ENCODE measurements at regions not wholly inside any gene's neighbourhood (a gene's known extent, or its start where the extent isn't known, plus 50 kb on each side); places are given as distances from the start of the nearest gene placed in this dataset.

- no peak for DNase-seq (ENCODE audit: extremely low read depth in 1 of 11, low read depth in 9 of 11, low spot score in 4 of 11)
Observed at GRCh38 chr17:77001487-77001886, 133.3 kb downstream of the MGAT5B start.

DNA sequence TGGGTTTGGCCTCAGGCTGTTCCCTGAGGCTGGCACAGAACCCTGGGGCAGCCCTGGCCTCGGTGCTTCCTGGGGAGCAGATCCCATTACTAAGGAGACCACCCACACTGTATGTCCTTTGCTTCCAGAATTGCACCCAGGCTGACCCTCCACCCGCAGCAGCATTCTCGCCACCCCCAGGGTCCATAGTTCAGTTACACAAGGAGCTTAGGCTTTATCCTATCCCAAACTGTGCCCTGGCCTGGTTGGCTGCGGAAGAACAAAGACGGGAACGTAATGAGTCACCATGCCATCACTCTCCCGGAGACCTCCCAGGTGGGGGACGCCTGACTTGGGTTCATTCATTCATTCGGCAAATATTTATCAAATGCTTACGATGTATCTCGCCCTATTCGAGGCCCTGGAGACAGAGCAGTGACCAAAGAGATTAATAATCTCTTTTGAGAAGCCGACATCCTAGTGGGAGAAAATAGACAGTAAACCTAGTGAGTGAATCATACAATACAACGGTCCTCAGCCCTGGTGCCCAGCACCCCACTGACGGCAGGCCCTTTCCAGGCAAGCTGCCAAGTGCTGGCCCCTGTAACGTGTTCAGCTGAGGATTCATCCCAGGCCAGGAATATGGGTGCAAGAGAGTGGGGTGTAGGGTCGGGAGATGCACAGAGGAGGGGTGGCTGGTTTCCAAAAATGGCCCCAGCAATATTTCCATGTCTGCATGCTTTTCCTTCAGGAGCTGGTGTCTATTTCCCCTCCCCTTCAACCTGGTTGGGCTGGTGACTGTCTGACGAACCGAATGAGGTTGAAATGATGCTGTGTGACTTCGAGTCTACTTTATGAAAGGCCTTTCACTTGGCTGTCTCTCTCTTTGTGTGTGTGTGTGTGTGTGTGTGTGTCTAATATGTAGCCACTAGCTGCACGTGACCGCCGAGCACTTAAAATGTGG is 134.2 kb downstream of the MGAT5B start:
- no peak for DNase-seq (ENCODE audit: extremely low read depth in 1 of 11, low read depth in 9 of 11, low spot score in 4 of 11)

- DNase-seq (ENCODE audit: extremely low read depth in 1 of 11, low read depth in 9 of 11, low spot score in 4 of 11) = no peak
Observed at GRCh38 chr17:77003699-77004098, 135.5 kb downstream of the MGAT5B start.

- no peak for DNase-seq (ENCODE audit: extremely low read depth in 1 of 11, low read depth in 9 of 11, low spot score in 4 of 11)
Observed at GRCh38 chr17:77006971-77007649, 133.7 kb upstream of the SEC14L1 start.

GRCh38 chr17:77009877-77010276 is 130.9 kb upstream of the SEC14L1 start:
- no peak for DNase-seq (ENCODE audit: extremely low read depth in 1 of 11, low read depth in 9 of 11, low spot score in 4 of 11)

GRCh38 chr17:77010667-77011066 is 130.1 kb upstream of the SEC14L1 start:
- DNase-seq (ENCODE audit: extremely low read depth in 1 of 11, low read depth in 9 of 11, low spot score in 4 of 11) = no peak

- DNase-seq (ENCODE audit: extremely low read depth in 1 of 11, low read depth in 9 of 11, low spot score in 4 of 11) = no peak
Observed at GRCh38 chr17:77011173-77012011, 129.4 kb upstream of the SEC14L1 start.

DNA sequence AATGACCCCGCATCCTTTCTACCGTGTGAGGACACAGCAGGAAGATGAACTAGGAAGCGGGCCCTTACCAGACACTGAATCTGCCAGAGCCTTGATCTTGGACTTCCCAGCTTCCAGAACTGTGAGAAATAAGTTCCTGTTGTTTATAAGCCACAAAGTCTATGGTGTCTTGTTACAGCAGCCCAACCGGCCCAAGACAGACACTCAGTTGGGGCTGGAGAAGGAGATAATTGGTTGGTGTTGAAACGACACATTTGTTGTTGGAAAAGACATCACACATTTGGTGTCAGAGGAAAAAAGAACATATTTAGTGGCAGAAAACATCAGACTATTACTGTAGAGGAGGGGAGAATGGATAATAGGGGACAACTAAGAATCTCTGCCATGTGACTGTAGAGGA is 122.3 kb upstream of the SEC14L1 start:
- no peak for DNase-seq (ENCODE audit: extremely low read depth in 1 of 11, low read depth in 9 of 11, low spot score in 4 of 11)

GRCh38 chr17:77019893-77020379 is 120.8 kb upstream of the SEC14L1 start:
- DNase-seq (ENCODE audit: extremely low read depth in 1 of 11, low read depth in 9 of 11, low spot score in 4 of 11) = no peak

DNA sequence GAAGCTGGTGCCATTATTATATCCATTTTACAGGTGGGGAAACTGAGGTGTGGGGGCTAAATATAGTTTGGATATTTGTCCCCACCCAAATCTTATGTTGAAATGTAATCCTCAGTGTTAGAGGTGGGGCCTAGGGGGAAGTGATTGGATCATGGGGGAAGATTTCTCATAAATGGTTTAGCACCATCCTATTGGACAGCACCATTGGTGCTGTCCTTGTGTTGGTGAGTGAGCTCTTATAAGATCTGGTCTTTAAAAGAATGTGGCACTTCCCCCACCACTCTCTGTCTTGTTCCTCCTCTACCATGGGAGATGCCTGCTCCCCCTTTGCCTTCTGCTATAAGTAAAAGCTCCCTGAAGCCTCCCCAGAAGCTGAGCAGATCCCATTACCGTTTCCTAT is 119.8 kb upstream of the SEC14L1 start:
- no peak for DNase-seq (ENCODE audit: extremely low read depth in 1 of 11, low read depth in 9 of 11, low spot score in 4 of 11)

DNA sequence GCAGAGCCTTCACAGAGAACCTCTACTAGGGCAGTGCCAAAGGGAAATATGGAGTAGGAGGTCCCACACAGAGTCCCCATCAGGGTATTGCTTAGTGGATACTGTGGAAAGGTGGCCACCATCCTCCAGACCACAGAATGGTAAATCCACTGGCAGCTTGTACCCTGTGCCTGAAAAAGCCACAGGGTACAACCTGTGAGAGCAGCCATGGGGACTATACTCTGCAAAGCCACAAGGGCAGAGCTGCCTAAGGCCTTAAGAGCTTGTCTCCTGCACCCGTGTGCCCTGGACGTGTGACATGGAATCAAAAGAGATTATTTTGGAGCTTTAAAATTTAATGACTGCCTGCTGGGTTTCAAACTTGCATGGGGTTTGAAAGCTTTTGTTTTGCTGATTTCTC is 118.0 kb upstream of the SEC14L1 start:
- DNase-seq (ENCODE audit: extremely low read depth in 1 of 11, low read depth in 9 of 11, low spot score in 4 of 11) = no peak

DNA sequence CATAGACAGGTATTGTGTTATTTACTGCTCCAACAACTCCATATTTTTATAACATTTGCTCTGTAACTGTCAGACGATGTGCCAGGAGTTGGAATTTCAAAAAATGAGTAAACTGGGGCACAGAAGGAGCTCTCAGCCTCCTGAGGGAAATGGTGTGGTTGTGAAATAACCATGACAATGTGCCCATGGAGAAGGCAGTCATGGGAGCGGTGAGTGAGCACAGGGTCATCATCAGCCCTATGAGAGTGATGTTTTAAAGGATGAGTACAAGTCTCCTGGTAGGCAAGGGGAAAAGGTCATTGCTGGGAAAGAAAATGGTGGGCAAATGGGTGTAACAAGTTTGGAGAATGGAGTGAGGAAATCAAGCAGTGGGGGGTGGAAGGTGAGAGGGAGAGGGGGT is 115.0 kb upstream of the SEC14L1 start:
- DNase-seq (ENCODE audit: extremely low read depth in 1 of 11, low read depth in 9 of 11, low spot score in 4 of 11) = no peak

DNA sequence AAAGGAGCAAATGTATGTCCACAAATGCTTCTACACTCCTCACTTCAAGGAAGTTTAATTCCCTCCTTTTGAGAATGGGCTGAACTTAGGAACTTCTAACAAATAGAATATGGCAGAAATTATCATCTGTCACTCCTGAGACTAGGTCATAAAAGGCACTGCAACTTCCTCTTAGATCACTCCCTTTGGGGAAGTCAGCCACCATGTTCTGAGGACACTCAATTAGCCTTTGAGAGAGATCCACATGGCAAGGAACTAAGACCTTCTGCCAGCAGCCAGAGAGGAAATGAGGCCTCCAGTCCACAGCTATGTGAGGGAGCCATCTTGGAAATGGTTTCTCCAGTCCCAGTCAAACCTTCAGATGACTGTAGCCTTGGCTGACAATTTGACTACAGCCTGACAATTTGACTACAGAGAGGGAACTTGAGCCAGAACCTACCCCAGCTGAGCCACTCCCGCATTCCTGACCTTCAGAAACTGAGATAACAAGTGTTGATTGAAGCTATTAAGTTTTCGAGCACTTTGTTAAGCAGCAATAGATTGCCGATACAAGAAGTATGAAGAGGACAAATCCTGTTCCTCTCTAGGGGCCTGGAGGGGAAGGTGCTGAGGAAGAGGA is 113.4 kb upstream of the SEC14L1 start:
- DNase-seq (ENCODE audit: extremely low read depth in 1 of 11, low read depth in 9 of 11, low spot score in 4 of 11) = no peak

- DNase-seq (ENCODE audit: extremely low read depth in 1 of 11, low read depth in 9 of 11, low spot score in 4 of 11) = no peak
Observed at GRCh38 chr17:77028900-77029299, 111.9 kb upstream of the SEC14L1 start.

DNA sequence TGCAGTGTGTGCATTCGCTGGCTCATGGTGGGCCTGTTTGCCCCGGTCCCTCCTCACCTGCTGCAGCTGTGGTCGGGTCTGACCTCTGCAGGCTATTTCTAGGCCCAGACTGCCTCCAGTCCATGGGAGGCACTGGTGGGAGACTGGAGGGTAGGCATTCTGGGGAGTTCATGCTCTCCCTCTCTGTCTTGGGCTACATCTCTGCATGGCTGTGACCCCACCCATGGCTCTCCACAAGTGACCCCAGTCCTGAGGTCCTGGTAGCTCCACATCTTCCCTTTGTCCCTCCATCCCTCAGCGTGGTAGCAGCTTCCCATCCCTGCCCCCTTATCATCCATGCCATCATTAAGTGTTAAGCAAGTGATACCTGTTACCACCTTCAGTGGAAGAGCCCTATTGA is 107.8 kb upstream of the SEC14L1 start:
- no peak for DNase-seq (ENCODE audit: extremely low read depth in 1 of 11, low read depth in 9 of 11, low spot score in 4 of 11)

DNA sequence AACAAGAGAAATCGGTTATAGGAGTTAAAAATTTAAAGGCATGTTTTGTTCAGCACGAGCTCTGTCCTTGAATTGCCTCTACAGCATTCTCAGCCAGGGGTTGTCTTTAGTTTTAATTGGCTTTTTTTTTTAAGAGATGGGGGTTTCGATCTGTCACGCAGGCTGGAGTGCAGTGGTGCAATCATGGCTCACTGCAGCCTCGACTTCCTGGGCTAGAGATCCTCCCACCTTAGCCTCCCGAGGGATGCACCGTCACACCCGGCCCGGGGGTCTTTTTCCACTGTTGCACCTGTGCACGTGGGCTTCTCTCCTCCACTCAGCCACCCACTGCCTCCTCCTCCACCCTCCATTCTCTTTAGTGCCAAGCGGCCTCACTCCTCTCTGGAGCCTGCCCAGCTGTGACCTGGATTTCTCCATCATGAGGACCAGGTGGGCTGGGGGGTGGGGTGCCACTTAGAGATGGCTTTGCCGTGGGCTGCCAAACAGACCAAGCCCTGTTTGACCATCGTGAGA is 106.8 kb upstream of the SEC14L1 start:
- DNase-seq (ENCODE audit: extremely low read depth in 1 of 11, low read depth in 9 of 11, low spot score in 4 of 11) = no peak

DNA sequence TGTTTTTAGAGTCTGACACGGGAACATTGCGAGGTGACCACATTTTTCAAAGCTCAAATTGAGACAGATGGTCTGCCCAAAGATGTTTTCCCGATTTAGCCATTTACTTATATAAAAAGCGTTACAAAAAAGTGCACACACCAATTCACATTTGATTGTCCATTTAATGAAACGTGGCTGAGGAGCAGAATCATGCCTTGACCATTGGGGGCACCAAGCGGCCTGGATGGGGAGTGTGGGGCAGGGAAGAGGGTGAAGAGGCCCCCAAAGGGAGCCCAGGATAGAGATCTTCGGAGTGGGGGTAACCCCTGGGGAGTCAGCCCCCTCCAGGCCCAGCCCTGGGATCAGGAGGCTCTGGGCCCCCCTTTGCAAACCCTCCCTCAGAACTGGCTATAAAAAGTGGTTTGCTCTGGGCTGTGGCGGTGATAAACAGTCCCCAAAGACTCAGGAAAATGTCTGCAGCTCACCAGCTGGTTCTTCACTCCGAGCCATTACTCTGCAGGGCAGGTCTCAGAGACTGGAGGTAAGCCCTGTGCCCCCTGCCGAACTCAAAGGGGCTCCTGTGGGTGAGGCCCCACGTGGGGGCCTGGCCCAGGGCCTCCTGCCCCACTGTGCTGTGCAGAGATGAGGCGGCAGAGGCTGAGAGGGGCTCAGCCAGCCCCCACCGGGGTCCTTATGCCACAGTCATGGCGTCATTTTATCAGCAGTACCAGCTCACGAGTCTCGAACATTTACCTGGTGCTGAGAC is 105.9 kb upstream of the SEC14L1 start:
- no peak for DNase-seq (ENCODE audit: extremely low read depth in 1 of 11, low read depth in 9 of 11, low spot score in 4 of 11)

DNA sequence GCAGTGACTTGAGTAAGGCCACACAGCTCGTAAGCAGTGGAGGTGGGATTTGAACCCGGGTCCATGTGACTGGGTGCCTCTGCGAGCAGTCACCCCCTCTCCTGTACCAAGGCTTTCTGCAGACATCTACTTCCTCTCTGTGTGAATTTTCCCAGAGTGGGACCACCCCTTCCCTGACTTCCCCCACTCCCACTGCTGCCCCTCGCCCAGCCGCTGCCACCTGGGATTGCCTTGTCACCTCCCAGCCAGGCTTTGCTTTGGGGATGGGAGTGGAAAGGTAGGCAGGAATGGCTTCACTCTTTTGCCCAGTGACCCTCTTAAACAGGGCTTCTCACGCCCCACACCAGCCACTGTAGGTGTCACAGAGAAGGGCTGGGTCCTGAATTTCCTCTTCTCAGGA is 105.2 kb upstream of the SEC14L1 start:
- no peak for DNase-seq (ENCODE audit: extremely low read depth in 1 of 11, low read depth in 9 of 11, low spot score in 4 of 11)
